GM18907 (cell line): ENCODE measurements at regions not wholly inside any gene's neighbourhood (a gene's known extent, or its start where the extent isn't known, plus 50 kb on each side); places are given as distances from the start of the nearest gene placed in this dataset.
"Not testable (repeated sequence)": the region's sequence is repeated elsewhere in the genome, so short reads cannot be mapped to it uniquely, and the experiment has no call there.

Experiments
- ATAC-seq: cut with Tn5 transposase; IDR thresholded peaks from one replicate; pipeline ENCODE4 v1.9.1; 2021; ENCODE audit warnings: mild to moderate bottlenecking, moderate library complexity; ENCODE audit not compliant: unreplicated experiment

DNA sequence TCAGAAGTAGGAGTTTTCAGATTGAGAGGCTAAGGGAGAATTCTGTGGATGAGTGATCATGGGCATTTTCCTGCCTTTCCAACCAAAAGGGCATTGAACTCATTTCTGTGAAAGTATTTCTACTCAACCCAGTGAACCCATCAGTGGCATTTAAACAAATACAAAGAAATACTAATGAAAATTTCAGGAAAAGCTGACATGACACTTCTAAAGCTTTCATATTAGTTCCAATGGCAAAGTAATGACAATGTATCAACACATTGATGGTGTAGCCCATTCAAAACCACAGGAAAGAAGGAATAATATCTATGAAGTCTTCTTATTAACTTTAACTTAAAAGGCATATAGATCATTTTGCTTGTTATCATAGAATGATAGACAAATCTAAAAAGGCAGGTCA is 183.5 kb upstream of the ANXA10 start:
- no peak for ATAC-seq

DNA sequence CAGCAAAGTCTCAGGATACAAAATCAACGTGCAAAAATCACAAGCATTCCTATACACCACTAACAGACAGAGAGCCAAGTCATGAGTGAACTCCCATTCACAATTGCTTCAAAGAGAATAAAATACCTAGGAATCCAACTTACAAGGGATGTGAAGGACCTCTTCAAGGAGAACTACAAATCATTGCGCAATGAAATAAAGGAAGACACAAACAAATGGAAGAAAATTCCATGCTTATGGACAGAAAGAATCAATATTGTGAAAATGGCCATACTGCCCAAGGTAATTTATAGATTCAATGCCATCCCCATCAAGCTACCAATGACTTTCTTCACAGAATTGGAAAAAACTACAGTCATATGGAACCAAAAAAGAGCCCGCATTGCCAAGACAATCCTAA is 179.8 kb upstream of the ANXA10 start:
- ATAC-seq, result not testable (repeated sequence)

DNA sequence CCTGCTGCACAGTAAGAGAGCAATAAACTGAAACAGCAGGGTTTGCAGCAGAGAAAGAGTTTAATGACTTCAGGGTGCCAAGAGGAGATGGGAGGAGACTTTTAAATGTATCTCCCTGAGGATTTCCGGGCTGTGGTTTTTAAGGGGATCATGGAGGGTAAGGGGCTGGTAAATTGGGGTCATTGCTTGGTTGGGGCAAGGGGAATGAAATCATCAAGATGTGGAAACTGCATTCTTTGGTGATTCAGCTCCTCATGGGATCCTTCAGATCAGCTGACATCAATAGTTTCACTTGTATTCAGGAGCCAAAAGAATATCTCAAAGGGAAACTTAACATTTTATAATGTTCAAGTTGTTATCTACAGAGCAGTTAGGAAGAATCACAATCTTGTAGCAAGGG is 174.3 kb upstream of the ANXA10 start:
- ATAC-seq, result no peak

DNA sequence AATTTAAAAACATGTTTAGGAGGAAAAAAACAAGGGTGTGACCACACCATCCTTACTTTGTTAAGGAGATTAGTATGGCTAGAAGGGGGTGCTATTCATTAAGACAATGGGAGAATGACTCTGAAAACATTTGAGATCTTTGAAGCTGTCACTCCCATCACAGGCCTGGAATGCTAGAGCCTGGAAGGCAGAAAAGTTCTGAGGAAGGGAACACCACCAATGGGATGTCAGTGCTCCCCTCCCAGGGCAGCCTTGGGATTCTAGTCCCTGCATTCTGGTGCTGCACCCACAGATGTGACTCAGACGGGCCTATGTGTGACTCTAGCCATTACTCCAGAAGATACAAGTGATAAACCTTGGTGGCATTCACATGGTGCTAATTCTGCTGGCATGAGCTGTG is 162.2 kb upstream of the ANXA10 start:
- no peak for ATAC-seq

DNA sequence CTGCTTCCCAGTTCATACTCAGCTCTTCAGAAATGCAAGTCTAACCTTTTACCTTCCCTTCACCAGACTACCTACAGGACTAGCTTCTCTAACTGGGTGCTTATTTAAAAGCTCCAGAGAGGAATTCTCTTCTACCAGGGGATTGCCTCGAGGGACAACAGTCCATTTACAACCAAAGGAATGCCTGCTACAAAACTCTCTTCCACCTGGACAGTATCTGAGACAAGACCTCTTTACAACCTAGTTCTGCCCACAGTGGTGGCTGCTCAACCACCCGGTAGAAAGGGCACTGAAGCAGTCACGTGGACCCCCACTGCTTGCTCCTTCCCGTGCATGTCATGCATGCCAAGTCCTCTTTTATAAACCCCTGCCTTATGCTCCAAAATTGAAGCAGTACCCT is 158.1 kb upstream of the ANXA10 start:
- ATAC-seq, result no peak

DNA sequence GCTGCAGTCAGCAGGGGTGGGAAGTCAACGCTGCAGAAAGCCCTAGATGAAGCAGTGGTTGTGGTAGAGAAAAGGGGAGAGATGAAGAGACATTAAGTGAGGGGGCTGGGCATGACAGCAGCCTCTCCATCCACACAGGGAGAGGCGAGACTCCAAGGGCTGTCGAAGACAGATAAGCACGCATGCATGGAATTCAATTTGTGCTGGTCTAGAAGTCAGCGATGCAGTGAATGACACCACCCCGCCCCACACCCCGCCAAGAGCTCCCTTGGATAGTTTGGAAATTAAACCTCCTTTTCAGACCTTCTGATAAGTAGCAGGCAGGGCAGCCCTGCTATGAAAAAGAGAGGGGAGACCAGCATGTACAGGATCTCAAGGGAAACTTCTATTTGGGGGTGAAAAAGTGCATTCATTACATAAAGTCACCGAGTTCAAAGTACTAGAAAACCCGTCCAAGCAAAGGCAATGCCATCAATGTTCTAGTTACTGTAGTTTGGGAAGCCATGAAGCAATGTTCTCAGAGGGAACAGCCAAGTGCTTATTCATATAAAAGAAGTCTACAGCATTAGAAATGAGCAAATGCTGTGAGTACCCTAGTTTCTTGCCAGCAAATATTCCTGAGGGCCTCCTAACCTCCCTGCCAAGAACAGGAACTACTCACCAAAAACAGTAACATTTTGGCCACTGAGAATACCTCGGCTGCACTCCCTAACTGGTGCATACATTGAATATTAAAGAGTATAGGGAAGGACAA is 152.3 kb upstream of the ANXA10 start:
- no peak for ATAC-seq

DNA sequence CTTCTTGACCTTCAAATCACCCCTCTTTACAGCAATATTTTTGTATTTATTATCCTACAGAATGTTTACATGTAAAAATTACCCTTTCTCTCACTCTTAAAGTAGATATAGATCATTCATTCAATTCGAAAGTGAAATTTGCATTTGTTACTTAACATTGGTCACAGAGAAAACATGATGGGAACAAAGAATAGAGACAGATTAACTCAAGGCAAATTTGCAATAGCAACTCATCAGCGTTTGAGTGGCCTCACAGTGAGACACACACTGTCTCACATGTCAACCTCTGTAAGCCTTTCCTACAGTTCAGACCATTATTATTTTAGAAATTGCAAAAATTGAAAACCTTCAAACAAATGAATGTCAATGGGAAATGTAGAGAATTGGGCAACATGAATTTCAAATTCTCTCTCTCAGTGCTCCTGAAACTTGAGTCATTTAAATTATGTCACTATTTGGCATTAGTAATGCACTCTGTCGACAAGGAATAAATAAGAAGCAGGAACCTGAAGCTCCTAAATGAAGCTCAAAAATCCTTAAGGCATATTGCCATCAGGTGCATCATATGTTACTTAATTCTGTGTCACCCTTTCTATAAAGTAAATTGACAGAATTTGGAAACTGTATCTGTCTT is 148.3 kb upstream of the ANXA10 start:
- ATAC-seq, result peak; percentile 83

DNA sequence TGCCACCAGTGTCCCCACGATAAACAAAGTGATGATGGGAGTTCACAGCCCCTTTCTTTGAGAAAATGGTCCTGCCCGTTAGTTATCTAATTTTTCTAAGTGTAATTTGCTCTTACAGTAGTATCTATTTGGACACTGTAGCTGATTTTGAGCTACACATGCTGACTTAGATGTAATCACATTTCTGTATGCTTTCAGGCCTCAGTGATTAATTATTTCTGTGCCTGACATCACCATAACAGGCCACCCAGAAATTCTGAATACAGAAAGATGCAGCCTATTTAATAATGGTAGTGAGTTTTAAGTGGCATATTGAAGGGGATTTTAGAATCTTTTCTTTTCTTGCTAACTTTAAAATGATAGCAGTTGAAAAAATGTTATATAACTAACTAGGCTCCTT is 147.6 kb upstream of the ANXA10 start:
- ATAC-seq, result no peak

DNA sequence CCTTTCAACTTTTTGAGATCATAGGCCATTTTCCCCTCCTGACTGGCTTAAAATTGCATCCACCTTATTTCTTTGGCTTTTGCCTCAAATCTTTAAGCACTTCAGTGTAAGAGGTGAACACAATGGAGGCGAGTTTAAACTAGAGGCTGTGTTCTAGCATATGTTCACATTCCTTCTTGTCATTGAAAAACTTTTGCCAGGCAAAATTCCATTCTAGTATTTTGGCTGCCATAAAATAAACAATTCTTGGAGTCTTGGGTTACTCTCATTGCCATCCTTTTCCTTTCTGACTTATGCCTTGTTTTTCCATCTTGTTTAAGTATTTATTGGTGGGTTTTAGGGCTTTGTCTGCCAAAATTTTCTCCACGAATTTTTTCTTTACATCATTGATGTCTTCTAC is 137.3 kb upstream of the ANXA10 start:
- ATAC-seq, result no peak

DNA sequence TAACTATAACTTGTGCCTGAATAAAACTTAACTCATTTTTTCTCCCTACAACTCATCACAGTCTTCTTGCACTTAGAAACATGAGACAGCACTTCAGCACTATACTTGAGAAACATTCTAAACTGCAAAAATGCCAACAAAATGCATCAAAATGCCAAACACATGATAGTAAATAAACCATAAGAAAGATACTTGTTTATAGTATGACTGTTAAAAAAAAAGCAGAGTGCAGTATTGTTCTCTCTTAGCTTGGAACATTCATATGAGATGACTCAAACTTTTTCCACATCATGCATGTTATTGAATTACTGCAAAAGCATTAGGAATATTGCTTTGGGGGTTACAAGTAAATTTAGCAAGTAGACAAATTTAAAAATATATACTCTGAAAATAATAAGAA is 135.7 kb upstream of the ANXA10 start:
- ATAC-seq, result no peak

DNA sequence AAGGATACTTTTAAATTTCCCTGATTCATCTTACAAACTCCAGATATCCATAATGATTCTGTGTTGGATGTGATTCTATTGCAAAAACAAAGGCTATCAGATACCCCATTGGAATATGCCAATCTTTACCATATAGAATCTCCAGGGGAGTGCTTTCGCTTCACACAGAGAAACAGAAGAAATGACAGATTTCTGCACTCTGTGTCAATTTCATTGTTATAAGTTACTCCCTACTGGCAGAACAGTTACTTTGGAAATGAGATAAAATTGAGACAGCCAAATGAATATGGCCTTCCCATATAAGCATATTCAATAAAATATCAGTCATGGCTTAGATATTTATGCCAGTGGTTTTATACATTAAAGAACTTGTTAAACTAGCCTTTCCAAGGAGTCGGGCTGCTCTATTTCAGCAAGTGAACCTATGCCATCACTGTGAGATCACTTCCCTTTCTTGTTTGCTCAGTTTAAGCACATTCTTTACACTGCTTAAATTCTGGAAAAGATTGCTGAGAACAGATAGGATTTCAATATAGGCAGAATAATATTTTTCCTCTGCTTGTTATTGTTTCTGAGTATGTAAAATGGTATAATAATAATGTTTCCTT is 127.5 kb upstream of the ANXA10 start:
- ATAC-seq, result no peak

DNA sequence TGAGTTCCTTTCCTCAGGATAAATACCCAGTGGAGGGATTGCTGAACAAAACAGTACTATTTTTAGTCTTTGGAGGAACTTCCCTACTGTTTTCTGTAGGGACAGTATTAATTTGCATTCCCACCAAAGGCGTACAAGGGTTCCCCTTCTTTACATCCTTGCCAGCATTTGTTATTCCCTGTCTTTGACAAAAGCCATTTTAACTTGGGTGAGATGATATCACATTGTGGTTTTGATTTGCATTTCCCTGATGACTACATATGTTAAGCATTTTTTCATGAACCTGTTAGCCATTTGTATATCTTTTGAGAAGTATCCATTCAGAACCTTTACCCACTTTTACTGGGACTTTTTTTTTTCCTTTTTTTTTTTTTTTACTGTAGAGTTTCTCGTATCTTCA is 126.2 kb upstream of the ANXA10 start:
- ATAC-seq, result no peak

DNA sequence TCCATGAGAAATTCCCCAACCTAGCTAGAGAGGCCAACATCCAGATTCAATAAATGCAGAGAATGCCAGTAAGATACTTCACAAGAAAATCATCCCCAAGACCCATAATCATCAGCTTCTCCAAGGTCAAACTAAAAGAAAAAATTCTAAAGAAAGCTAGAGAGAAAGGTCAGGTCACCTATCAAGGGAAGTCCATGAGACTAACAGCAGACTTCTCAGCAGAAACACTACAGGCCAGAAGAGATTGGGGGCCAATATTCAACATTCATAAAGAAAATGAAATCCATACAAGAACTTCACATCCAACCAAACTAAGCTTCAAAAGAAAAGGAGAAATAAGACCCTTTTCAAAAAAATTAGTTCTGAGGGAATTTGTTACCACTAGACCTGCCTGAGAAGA is 118.8 kb upstream of the ANXA10 start:
- no peak for ATAC-seq

DNA sequence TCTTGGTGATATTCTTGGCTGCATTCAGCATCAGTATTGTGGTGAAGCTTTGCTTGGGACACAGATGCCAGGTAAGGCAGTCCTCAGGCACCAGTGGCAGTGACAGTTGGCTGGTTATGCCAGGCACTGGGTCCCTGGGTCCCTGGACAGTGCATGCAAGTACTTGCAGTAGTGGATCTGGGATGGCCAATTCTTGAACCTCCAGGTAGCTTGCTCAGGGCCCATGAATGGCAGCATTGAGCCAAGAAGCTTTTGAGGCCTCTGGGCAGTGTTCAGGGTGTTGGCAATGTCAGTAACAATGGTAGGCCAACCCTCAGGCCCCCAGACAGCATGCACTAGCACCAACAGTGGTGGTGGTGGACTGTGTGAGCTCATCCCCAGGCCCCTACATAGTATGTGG is 106.8 kb upstream of the ANXA10 start:
- ATAC-seq, result no peak

DNA sequence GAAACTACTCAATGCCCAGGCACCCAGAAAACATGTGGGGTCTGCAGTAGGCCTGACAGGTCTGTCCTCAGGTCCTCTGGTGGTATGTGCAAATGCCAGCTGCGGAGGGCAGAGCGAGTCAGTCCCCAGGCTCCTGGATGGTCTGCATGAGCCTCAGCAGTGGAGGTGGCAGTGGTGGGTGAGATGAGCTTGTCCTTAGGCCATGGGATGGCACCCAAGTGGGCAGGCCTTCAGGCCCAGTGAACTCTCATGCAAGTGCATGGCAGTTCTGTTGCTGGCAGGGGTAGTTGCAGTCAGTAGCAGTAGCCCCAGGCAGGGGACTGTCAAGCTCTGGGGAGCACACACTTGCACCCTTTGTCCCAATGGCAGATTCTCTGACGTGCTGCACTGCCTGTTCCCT is 106.3 kb upstream of the ANXA10 start:
- ATAC-seq, result no peak

DNA sequence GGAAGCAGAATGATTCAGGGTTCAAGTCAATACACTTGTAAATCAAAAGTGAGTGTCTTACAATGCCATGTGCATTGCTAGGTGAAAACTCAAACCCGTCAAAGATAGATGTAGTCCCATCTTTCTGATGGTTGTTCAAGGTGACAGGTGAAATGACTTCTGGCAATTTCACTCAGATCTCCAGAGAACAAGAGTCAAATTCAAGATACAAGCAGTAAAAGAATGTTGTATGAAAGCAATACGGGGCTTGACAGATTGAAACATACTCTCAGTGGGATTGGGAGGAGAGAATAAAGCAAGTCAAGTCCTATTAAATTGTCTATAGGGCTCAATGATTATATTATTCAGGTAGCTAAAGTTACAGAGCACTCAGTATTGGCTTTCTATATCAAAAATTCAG is 105.1 kb upstream of the ANXA10 start:
- no peak for ATAC-seq

DNA sequence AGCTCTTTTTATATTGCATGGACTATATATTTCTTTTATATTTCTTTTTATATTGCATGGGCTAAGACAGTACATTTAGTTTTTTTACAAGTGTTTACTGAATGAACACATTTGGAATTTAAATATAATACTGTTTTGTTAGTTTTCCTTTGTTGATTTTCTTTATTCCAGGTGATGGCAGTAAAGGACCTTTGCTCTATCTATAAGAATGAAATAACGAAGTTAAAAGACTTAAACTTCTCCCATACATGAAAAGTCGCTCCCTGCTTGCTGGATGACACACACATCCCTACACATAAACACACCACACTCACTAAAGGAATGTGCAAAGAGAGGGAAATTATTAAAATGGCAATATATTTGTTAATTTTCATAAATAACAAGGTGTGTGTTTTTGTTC is 102.5 kb upstream of the ANXA10 start:
- no peak for ATAC-seq

DNA sequence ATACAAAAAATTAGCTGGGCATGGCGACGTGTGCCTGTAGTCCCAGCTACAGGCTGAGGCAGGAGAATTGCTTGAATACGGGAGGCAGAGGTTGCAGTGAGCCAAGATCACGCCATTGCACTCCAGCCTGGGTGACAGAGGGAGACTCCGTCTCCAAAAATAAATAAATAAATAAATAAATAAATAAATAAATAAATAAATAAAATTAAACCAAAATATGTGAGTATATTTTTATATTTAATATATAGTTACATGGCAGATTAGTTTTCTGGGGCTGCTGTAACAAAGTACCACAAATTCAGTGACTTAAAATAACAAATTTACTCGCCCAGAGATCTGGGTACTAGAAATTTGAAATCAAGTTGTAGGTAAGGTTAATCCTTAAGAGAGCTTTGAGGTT is 84.2 kb upstream of the ANXA10 start:
- not testable (repeated sequence) for ATAC-seq

DNA sequence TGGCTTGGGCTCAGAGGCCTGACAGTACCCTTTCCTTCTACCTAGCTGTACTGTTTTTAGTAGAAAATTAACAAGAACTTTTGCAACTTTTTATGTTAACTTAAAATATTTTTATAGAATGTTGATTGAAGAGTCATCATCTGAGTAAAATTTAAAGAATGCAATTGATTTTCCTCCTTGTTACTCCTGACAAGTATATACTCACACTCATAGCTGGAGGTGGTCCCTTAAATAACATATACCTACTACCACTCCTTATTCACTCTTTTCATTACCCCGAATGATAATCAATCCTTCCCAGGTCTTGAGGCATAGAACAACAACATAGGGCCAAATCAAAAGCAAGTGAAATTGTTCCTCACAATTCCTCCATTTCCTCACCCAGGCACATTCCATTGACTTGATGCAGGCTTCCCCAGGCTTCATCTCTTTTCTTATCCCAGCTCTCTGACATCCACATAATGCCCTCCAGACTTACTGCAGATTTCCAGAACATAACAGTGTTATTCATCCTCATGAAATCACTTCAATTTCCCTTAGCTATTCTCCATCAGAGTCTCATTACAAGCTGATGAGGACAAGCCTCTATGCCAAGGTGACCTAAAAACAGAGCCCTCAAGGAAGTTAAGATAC is 73.2 kb upstream of the ANXA10 start:
- no peak for ATAC-seq

DNA sequence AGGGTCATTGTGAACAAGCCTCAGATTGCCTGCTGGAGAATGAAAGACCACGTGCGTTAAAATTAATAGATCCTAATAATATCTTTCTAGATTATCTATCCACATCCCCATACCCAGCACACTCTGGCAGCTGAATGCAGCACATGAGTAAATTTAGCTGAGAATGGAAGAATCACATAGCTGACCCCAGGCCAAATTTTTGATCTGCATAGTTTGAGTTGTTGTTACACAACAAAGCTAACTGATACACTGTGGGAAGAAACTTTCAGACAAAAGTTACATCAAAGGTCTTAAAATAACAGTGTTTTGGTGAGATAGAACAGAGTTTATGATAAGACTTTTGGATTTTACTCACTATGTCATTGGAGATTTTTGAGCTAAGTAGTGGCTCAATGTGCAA is 72.4 kb upstream of the ANXA10 start:
- no peak for ATAC-seq

DNA sequence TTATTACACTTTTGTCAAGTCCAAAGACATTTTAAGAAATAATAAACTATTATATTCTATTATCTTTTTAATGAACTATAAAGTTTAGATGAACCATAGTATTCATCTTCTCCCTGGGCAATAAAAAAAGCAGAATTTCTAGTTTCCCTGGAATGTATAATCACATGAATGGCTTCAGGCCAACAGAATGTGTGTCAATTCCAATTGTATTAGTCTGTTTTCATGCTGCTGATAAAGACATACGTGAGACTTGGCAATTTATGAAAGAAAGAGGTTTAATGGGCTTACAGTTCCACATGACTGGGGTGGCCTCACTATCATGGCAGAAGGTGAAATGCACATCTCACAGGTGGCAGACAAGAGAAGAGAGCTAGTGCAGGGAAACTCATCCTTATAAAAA is 70.7 kb upstream of the ANXA10 start:
- ATAC-seq, result no peak

DNA sequence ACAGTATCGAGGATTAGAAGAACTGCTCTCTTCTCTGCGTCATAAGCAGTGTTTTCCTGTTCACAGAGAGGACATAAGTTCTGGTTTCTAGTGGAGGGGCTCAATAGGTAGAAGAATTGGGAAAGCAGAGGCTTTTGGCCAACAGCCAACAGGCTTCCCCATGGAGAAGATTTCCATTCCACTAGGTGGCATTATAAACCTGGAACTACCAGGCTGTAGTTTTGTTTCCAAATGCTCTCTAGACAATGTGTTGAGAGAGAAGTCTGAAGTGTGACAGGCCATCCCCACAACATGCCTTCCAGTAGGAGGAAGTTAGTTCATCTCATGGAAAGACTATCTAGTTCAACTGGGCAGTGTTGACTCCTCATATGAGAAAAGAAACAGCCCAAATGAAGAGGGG is 63.8 kb upstream of the ANXA10 start:
- ATAC-seq, result no peak
